Neural crest cell (in vitro differentiated cells): ENCODE measurements at regions not wholly inside any gene's neighbourhood (a gene's known extent, or its start where the extent isn't known, plus 50 kb on each side); places are given as distances from the start of the nearest gene placed in this dataset.

ENCODE experiments used
- DNase-seq: peaks from one replicate; pipeline ENCODE4 v3.0.0; 2021; ENCODE audit warnings: low read depth, mixed read lengths, low spot score
- H3K27ac Mint-ChIP-seq: one replicate; pipeline ENCODE4 v1.8.0; 2021; ENCODE audit warnings: mild to moderate bottlenecking, mixed read lengths; ENCODE audit not compliant: unreplicated experiment
- H3K27me3 Mint-ChIP-seq: 2 replicates; pipeline ENCODE4 v1.8.0; 2021; ENCODE audit warnings: low read depth, mild to moderate bottlenecking, mixed read lengths
- H3K36me3 Mint-ChIP-seq: 2 replicates; pipeline ENCODE4 v1.8.0; 2021; ENCODE audit warnings: low read depth, mild to moderate bottlenecking, mixed read lengths
- H3K4me1 Mint-ChIP-seq: 2 replicates; pipeline ENCODE4 v1.8.0; 2021; ENCODE audit warnings: mixed read lengths
- H3K4me3 Mint-ChIP-seq: one replicate; pipeline ENCODE4 v1.8.0; 2021; ENCODE audit warnings: mild to moderate bottlenecking, mixed read lengths
- H3K9me3 Mint-ChIP-seq: 2 replicates; pipeline ENCODE4 v1.8.0; 2021; ENCODE audit warnings: mixed read lengths
- TF ChIP-seq, protein P1 (sequence below): fragments of 200-600 bp; sonication (generic); conservative IDR thresholded peaks from 2 replicates; pipeline ENCODE4 v1.5.0; 2021; ENCODE audit warnings: antibody characterized with exemption, mild to moderate bottlenecking

DNA sequence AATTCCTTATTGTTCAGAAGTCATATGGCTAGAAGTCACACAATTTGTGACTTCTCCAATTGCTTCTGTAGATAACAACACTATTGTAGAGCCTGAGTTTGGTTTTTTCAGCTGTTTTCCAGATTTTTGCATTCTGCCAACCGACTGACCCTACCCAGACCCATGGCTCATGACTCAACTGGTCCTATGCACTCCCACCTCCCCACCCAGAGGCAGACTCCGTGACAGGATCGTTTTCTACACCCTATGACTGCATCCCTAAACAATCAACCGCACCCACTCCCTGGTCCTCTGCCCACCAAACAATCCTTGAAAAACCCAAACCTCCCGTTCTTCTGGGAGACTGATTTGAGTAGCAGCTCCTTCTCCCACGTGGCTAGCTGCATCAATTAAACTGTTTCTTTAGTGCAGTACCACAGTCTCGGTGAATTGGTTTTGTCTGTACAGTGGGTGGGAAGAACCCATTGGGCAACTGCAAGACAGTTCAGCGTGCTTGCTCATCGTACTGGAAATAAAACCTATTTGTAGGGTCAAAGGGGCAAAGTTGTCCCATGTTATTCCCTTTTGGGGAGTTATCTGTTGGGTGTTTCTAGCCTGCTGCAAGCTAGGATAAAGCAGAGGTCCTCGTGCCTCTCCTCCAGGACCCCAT lies 150.3 kb upstream of the FAM20C start:
- no peaks in the 10 kb centered on the region for H3K36me3 Mint-ChIP-seq
- H3K4me3 Mint-ChIP-seq: no peak overlapping the region
- peaks cover 3% of the 10 kb centered on the region for H3K27me3 Mint-ChIP-seq
- TF ChIP-seq, protein P1, sequence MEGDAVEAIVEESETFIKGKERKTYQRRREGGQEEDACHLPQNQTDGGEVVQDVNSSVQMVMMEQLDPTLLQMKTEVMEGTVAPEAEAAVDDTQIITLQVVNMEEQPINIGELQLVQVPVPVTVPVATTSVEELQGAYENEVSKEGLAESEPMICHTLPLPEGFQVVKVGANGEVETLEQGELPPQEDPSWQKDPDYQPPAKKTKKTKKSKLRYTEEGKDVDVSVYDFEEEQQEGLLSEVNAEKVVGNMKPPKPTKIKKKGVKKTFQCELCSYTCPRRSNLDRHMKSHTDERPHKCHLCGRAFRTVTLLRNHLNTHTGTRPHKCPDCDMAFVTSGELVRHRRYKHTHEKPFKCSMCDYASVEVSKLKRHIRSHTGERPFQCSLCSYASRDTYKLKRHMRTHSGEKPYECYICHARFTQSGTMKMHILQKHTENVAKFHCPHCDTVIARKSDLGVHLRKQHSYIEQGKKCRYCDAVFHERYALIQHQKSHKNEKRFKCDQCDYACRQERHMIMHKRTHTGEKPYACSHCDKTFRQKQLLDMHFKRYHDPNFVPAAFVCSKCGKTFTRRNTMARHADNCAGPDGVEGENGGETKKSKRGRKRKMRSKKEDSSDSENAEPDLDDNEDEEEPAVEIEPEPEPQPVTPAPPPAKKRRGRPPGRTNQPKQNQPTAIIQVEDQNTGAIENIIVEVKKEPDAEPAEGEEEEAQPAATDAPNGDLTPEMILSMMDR: no peak
- no peak overlapping the region for H3K27ac Mint-ChIP-seq
- no peaks in the 10 kb centered on the region for H3K4me1 Mint-ChIP-seq
- DNase-seq: no peak
- H3K9me3 Mint-ChIP-seq: no peaks in the 10 kb centered on the region

DNA sequence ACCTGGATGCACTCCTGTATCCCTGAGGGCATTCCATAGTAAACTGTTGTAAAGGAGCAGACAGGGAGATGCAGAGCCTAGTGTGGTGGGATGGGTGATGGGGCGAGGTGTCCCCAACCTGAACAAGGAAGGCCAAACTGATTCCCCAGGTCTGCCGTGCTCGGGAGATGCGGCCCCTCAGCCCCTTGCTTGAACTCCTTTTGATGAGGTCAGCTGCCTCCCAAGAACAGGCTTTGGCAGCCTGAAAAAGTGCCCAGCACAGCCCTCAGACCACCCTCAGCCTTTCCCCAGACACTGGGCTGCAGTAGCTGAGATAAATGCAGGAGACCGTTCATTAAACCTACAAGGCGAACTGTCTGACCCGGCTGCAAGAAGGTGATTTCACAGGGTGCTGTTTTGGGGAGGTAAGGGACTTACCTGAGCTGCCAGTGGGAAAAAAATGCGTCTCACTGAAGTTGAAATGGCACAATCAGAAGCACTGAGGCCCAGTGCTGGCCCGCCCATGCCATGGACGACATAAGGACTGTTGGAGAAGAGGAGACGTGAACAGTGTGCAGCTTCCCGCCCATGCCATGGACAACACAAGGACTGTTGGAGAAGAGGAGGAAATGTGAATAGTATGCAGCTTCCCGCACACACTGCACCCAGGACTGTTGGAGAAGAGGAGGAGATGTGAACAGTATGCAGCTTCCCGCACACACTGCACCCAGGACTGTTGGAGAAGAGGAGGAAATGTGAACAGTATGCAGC lies 148.4 kb upstream of the FAM20C start:
- no peak overlapping the region for H3K4me3 Mint-ChIP-seq
- H3K36me3 Mint-ChIP-seq: no peaks in the 10 kb centered on the region
- no peak overlapping the region for H3K27ac Mint-ChIP-seq
- H3K4me1 Mint-ChIP-seq: no peaks in the 10 kb centered on the region
- TF ChIP-seq, protein P1: no peak
- peak; percentile 0 for DNase-seq
- H3K9me3 Mint-ChIP-seq: no peaks in the 10 kb centered on the region
- H3K27me3 Mint-ChIP-seq: peaks cover 3% of the 10 kb centered on the region

DNA sequence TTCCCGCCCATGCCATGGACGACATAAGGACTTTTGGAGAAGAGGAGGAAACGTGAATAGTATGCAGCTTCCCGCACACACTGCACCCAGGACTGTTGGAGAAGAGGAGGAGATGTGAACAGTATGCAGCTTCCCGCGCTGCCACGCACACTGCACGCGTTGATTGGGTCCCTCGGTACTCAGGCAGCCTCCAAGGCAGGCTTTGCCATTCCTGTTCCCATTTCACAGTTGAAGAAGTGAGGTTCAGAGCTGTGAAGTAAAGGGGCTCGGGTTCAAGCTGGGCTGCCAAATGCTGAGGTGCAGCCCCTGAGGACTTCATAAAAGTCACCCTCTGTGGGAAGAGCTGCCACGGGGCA lies 147.9 kb upstream of the FAM20C start:
- Mint-ChIP-seq H3K27me3 (peaks cover 3% of the 10 kb centered on the region), H3K27ac (no peak overlapping the region), H3K4me1 (no peaks in the 10 kb centered on the region), H3K36me3 (no peaks in the 10 kb centered on the region), H3K9me3 (no peaks in the 10 kb centered on the region), H3K4me3 (no peak overlapping the region)
- DNase-seq: no peak
- TF ChIP-seq, protein P1: no peak

DNA sequence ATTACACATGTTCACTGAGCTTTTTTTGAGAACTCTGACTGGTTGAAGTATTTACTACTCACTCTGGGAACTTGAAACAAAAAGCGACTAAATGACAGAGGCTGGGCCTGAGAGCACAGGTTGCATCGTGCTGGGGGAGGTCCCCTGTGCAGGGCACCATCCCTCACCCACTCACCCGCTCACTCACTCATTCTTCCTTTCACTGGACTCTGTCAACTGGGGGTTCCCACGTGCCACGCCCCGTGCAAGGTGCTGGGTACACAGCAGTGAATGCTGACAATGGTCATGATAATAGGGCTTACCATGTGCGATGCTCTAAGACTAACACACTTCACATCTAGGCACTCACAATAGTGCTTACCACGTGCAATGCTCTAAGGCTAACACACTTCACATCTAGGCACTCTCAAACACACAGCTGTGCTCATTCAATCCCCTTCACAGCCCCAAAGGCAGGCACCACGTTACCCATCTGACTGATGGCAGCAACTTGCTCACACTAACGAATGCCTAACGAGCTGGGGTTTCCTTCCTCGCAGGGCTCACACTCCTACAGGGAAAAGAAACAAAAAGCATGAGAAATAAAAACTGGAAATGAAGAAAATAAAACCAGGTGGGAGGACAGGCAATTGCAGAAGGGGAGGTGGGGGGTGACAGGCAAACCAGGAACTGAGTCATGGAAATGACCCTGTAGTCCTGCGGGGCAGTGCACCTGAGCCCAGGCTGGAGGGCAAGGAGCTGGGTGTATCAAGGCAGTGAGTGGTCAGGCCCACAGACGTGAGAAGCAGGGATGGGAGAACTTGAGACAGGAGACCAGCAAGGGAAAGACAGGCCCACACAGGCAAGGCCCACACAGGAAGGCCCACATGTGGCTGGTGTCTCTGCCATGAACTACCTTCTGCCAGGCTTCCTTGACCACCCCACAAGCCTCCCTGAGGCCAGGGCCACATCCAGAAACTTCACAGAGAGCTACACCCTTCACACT lies 147.0 kb upstream of the FAM20C start:
- DNase-seq: peak; percentile 0
- Mint-ChIP-seq H3K9me3 (no peaks in the 10 kb centered on the region), H3K4me1 (no peaks in the 10 kb centered on the region), H3K27ac (peak overlapping the region; percentile 88), H3K4me3 (no peak overlapping the region), H3K36me3 (no peaks in the 10 kb centered on the region), H3K27me3 (peaks cover 3% of the 10 kb centered on the region)
- TF ChIP-seq, protein P1: no peak

DNA sequence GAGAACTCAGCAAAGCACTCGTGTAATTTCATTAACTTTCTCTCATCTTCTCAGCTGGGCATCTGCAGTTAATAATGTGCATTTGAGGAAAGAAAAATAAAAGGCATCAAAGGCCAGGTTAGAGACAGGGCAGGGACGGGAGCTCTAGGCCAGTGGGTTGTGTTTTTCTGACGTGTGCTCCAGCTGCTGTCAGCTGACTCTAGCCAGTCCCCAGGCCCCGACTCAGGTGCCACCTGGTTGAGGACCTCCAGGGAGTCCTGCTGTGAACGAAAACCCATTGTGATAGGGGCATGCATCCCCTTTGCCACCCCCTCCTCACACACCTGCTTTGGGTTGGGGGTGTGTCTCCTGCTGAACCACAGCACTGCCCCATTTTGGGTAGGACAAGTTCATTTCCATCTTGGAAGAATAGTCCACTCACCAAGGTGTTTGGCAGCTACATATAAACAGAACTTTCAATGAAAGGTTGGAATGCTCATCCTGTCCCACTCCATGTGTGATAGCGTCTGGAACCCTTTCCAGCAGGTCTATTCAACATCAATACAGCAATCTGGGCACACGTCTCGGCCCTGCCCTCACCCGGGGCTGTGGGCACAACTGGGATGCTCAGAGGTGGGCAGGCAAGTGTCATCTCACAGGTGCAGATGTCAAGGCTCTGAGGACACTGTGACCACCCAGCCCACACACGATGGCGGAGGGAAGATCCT lies 146.1 kb upstream of the FAM20C start:
- H3K4me3 Mint-ChIP-seq: no peak overlapping the region
- no peaks in the 10 kb centered on the region for H3K36me3 Mint-ChIP-seq
- H3K9me3 Mint-ChIP-seq: no peaks in the 10 kb centered on the region
- H3K27ac Mint-ChIP-seq: no peak overlapping the region
- H3K27me3 Mint-ChIP-seq: peaks cover 7% of the 10 kb centered on the region
- DNase-seq: no peak
- H3K4me1 Mint-ChIP-seq: no peaks in the 10 kb centered on the region
- TF ChIP-seq, protein P1: no peak
